HepG2 (cell line): ENCODE measurements at regions not wholly inside any gene's neighbourhood (a gene's known extent, or its start where the extent isn't known, plus 50 kb on each side); places are given as distances from the start of the nearest gene placed in this dataset.

Experiments
- ATAC-seq: fragments of 200-7000 bp; cut with Tn5 transposase; 3 replicates; pipeline ENCODE4 v1.9.1; 2020; ENCODE audit warnings: mild to moderate bottlenecking, moderate library complexity
- BruUV-seq: library from RNA; stranded (reverse); fragments of 400-500 nt; replicated peaks from 2 replicates; lab custom pipeline; 2021; lab: Mats Ljungman, UMichigan
- CTCF ChIA-PET: fragments of 300-600 bp; formaldehyde crosslinking; extraction: SDS; loops from one replicate; lab custom pipeline; 2021; ENCODE audit warnings: low total read pairs, inconsistent platforms, low intra/inter-chr PET ratio; lab: Yijun Ruan, JAX
- POLR2A ChIA-PET: fragments of 350-600 bp; sonication (Branson Sonifier 250); formaldehyde crosslinking; loops from one replicate; lab custom pipeline; 2020; ENCODE audit warnings: antibody characterized with exemption, inconsistent platforms; lab: Yijun Ruan, JAX
- DNase-seq: peaks from one replicate; pipeline ENCODE4 v3.0.0-alpha.2; 2015; ENCODE audit warnings: low spot score
- FAIRE-seq: peaks from 3 replicates; lab custom pipeline; 2011; peaks lifted over from hg19 to GRCh38; lab: Jason Lieb, UNC
- H2AFZ ChIP-seq: one replicate; pipeline ENCODE4 v1.6.1; 2011; ENCODE audit warnings: low read length, inconsistent platforms
- H3K27ac ChIP-seq: fragments of 300-600 bp; 3 replicates; pipeline ENCODE4 v1.8.0; 2011; ENCODE audit warnings: mixed run types, mild to moderate bottlenecking, mixed read lengths, low read length, inconsistent platforms; ENCODE audit not compliant: insufficient read depth; ENCODE audit errors: extremely low read length
- H3K27me3 ChIP-seq, 2 experiments: fragments of 200-600 bp in 1 of 2; 2 replicates in 1 of 2; 3 replicates in 1 of 2; pipeline versions ENCODE4 v1.6.0 to v1.8.0; 2011; ENCODE audit warnings: low read length in 2 of 2, mild to moderate bottlenecking in 2 of 2, moderate library complexity in 2 of 2, inconsistent platforms in 1 of 2; ENCODE audit not compliant: insufficient read depth in 2 of 2, control insufficient read depth in 1 of 2
- H3K36me3 ChIP-seq, 2 experiments: fragments of 200-600 bp in 1 of 2; replicated peaks in 1 of 2; 2 replicates in 1 of 2; 3 replicates in 1 of 2; pipeline versions ENCODE4 v1.5.1 to v1.8.0; 2011; ENCODE audit warnings: low read length in 2 of 2, inconsistent platforms in 1 of 2; ENCODE audit not compliant: insufficient read depth in 2 of 2, control insufficient read depth in 1 of 2
- H3K4me1 ChIP-seq: 2 replicates; pipeline ENCODE4 v1.5.1; 2012; ENCODE audit warnings: low read length, inconsistent platforms; ENCODE audit not compliant: insufficient read depth
- H3K4me2 ChIP-seq: 2 replicates; pipeline ENCODE4 v1.6.0; 2011; ENCODE audit warnings: low read depth, low read length, inconsistent platforms
- H3K4me3 ChIP-seq, 3 experiments: fragments of 200-600 bp in 1 of 3; sonication (generic), shearing (Covaris generic) in 1 of 3; replicated peaks in 1 of 3; 2 replicates each; pipeline ENCODE4 v1.5.1; 2011 to 2016; ENCODE audit warnings: low read length in 3 of 3, inconsistent platforms in 2 of 3, low read depth in 2 of 3, mild to moderate bottlenecking in 2 of 3, control low read depth in 1 of 3, mixed read lengths in 1 of 3; ENCODE audit not compliant: insufficient read depth in 1 of 3
- H3K79me2 ChIP-seq: one replicate; pipeline ENCODE4 v1.6.1; 2011; ENCODE audit warnings: low read length, inconsistent platforms; ENCODE audit not compliant: insufficient read depth
- H3K9ac ChIP-seq: 2 replicates; pipeline ENCODE4 v1.6.0; 2011; ENCODE audit warnings: mild to moderate bottlenecking, low read depth, low read length, inconsistent platforms; ENCODE audit not compliant: insufficient read depth
- H3K9me3 ChIP-seq: 2 replicates; pipeline ENCODE4 v1.5.1; 2012; ENCODE audit warnings: mild to moderate bottlenecking, low read length
- H4K20me1 ChIP-seq: 2 replicates; pipeline ENCODE4 v1.6.0; 2011; ENCODE audit warnings: inconsistent platforms, mild to moderate bottlenecking, low read length, moderate library complexity; ENCODE audit not compliant: insufficient read depth
- ETV6 ChIP-seq: sonication (generic); formaldehyde crosslinking; conservative IDR thresholded peaks from 2 replicates; pipeline ENCODE4 v1.4.0; 2020; ENCODE audit warnings: missing genetic modification reagents
- HNF4G ChIP-seq, 2 experiments: sonication (generic) in 1 of 2; formaldehyde crosslinking in 1 of 2; IDR thresholded peaks; 2 replicates each; pipeline versions ENCODE4 v1.4.0 to v1.6.1; 2011 to 2020; ENCODE audit warnings: borderline replicate concordance in 2 of 2, low read depth in 2 of 2, mild to moderate bottlenecking in 2 of 2, low read length in 1 of 2, missing genetic modification reagents in 1 of 2, moderate library complexity in 1 of 2
- ISX ChIP-seq: sonication (generic); formaldehyde crosslinking; conservative IDR thresholded peaks from 2 replicates; pipeline ENCODE4 v1.5.0; 2020; ENCODE audit warnings: missing genetic modification reagents
- WGBS: methylation state at CpG from one replicate; pipeline ENCODE4 v1.1.6; 2017; ENCODE audit warnings: low lambda C conversion rate; 5-methylcytosine and 5-hydroxymethylcytosine counted together
- in situ Hi-C: cut with HindIII; loops from 2 replicates; pipeline ENCODE4 v1.10.0; 2017; ENCODE audit warnings: low pct_unique_long_range_greater_than_20kb; ENCODE audit not compliant: extremely low pct_ligation_motif_present
- intact Hi-C: fragments of 100-400 bp; cut with micrococcal nuclease; formaldehyde crosslinking; loops from one replicate; pipeline ENCODE4 v1.10.0; 2022; ENCODE audit not compliant: unreplicated experiment
- TF ChIP-seq, protein P1 (sequence below): sonication (generic); formaldehyde crosslinking; IDR thresholded peaks from 2 replicates; pipeline ENCODE4 v1.4.0; 2020; ENCODE audit warnings: mild to moderate bottlenecking, missing genetic modification reagents
- TF ChIP-seq, protein P2 (sequence below): sonication (generic); formaldehyde crosslinking; IDR thresholded peaks from 2 replicates; pipeline ENCODE4 v1.4.0; 2020; ENCODE audit warnings: missing genetic modification reagents
- TF ChIP-seq, protein P3 (sequence below), 2 experiments: sonication (generic) in 1 of 2; formaldehyde crosslinking in 1 of 2; IDR thresholded peaks; 2 replicates each; pipeline versions ENCODE4 v1.6.1 to v1.9.0; 2014 to 2022; ENCODE audit warnings: antibody characterized with exemption in 1 of 2, borderline replicate concordance in 1 of 2, inconsistent platforms in 1 of 2, low read depth in 1 of 2, missing genetic modification reagents in 1 of 2

DNA sequence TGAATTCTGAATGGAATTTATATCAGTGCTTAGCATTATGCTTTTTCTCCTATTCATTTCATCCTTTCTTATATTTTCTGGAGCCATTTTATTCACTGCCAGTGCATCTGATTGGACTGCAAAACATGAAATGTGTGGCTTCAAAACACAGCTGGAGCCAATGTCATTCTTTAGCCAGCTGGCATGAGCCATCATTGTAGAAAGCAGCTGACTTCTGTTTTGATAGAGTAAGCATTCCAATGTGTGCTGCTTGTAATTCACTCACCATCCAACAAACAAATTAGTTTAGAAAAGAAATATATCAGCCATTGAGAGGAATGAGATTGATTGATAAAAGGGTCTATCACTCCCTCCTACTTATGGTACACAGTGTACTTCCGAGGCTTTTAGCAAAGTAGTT, 2616.0 kb downstream of the ARAP2 start:
- no peak overlapping the region for H3K4me3 ChIP-seq
- no peaks in the 10 kb centered on the region for H3K36me3 ChIP-seq
- no peaks in the 10 kb centered on the region for H3K27me3 ChIP-seq
- TF ChIP-seq, protein P1, sequence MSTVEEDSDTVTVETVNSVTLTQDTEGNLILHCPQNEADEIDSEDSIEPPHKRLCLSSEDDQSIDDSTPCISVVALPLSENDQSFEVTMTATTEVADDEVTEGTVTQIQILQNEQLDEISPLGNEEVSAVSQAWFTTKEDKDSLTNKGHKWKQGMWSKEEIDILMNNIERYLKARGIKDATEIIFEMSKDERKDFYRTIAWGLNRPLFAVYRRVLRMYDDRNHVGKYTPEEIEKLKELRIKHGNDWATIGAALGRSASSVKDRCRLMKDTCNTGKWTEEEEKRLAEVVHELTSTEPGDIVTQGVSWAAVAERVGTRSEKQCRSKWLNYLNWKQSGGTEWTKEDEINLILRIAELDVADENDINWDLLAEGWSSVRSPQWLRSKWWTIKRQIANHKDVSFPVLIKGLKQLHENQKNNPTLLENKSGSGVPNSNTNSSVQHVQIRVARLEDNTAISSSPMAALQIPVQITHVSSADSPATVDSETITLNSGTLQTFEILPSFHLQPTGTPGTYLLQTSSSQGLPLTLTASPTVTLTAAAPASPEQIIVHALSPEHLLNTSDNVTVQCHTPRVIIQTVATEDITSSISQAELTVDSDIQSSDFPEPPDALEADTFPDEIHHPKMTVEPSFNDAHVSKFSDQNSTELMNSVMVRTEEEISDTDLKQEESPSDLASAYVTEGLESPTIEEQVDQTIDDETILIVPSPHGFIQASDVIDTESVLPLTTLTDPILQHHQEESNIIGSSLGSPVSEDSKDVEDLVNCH: no peak
- TF ChIP-seq HNF4G (IDR thresholded peaks at IDR 0.05; ENCODE audit: borderline replicate concordance, low read depth, low read length): no peak
- TF ChIP-seq HNF4G (CRISPR knock-in tag; IDR thresholded peaks at IDR 0.05; ENCODE audit: borderline replicate concordance, low read depth): no peak
- TF ChIP-seq, protein P2, sequence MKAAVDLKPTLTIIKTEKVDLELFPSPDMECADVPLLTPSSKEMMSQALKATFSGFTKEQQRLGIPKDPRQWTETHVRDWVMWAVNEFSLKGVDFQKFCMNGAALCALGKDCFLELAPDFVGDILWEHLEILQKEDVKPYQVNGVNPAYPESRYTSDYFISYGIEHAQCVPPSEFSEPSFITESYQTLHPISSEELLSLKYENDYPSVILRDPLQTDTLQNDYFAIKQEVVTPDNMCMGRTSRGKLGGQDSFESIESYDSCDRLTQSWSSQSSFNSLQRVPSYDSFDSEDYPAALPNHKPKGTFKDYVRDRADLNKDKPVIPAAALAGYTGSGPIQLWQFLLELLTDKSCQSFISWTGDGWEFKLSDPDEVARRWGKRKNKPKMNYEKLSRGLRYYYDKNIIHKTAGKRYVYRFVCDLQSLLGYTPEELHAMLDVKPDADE: no peak
- TF ChIP-seq, protein P3, sequence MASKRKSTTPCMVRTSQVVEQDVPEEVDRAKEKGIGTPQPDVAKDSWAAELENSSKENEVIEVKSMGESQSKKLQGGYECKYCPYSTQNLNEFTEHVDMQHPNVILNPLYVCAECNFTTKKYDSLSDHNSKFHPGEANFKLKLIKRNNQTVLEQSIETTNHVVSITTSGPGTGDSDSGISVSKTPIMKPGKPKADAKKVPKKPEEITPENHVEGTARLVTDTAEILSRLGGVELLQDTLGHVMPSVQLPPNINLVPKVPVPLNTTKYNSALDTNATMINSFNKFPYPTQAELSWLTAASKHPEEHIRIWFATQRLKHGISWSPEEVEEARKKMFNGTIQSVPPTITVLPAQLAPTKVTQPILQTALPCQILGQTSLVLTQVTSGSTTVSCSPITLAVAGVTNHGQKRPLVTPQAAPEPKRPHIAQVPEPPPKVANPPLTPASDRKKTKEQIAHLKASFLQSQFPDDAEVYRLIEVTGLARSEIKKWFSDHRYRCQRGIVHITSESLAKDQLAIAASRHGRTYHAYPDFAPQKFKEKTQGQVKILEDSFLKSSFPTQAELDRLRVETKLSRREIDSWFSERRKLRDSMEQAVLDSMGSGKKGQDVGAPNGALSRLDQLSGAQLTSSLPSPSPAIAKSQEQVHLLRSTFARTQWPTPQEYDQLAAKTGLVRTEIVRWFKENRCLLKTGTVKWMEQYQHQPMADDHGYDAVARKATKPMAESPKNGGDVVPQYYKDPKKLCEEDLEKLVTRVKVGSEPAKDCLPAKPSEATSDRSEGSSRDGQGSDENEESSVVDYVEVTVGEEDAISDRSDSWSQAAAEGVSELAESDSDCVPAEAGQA (IDR thresholded peaks at IDR 0.05; ENCODE audit: low read depth): no peak
- TF ChIP-seq, protein P3 (CRISPR knock-in tag; IDR thresholded peaks at IDR 0.05; ENCODE audit: borderline replicate concordance): no peak
- no peak for TF ChIP-seq ISX (CRISPR knock-in tag)
- no peak for TF ChIP-seq ETV6 (CRISPR knock-in tag)
- no peak overlapping the region for H3K9ac ChIP-seq
- in situ Hi-C loops (no loop called here), intact Hi-C loops (no loop called here)
- 0% methylated on average over 1 of the region's 1 CpG for WGBS
- ChIA-PET POLR2A (no interaction called here), CTCF (no interaction called here)
- ATAC-seq: no peak
- DNase-seq: no peak
- H3K79me2 ChIP-seq: no peaks in the 10 kb centered on the region
- H3K4me1 ChIP-seq: no peaks in the 10 kb centered on the region
- H3K9me3 ChIP-seq: peaks cover 87% of the 10 kb centered on the region
- FAIRE-seq: no peak
- no TSS peak for BruUV-seq
- H2AFZ ChIP-seq: no peak overlapping the region
- H3K27ac ChIP-seq: no peak overlapping the region
- no peak overlapping the region for H3K4me2 ChIP-seq
- no peaks in the 10 kb centered on the region for H4K20me1 ChIP-seq
